ENCODE measurements at regions not wholly inside any gene's neighbourhood (a gene's known extent, or its start where the extent isn't known, plus 50 kb on each side); places are given as distances from the start of the nearest gene placed in this dataset.

GRCh38 chr18:78659057-78659456, 320.6 kb upstream of the SALL3 start:
- no peak overlapping the region for H3K4me3 ChIP-seq (ENCODE audit: low read depth, low read length)
- no peak for DNase-seq (ENCODE audit: low read depth)
- TF ChIP-seq, protein P1, sequence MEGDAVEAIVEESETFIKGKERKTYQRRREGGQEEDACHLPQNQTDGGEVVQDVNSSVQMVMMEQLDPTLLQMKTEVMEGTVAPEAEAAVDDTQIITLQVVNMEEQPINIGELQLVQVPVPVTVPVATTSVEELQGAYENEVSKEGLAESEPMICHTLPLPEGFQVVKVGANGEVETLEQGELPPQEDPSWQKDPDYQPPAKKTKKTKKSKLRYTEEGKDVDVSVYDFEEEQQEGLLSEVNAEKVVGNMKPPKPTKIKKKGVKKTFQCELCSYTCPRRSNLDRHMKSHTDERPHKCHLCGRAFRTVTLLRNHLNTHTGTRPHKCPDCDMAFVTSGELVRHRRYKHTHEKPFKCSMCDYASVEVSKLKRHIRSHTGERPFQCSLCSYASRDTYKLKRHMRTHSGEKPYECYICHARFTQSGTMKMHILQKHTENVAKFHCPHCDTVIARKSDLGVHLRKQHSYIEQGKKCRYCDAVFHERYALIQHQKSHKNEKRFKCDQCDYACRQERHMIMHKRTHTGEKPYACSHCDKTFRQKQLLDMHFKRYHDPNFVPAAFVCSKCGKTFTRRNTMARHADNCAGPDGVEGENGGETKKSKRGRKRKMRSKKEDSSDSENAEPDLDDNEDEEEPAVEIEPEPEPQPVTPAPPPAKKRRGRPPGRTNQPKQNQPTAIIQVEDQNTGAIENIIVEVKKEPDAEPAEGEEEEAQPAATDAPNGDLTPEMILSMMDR (conservative IDR thresholded peaks at IDR 0.05; ENCODE audit: low read depth, low read length): no peak

DNA sequence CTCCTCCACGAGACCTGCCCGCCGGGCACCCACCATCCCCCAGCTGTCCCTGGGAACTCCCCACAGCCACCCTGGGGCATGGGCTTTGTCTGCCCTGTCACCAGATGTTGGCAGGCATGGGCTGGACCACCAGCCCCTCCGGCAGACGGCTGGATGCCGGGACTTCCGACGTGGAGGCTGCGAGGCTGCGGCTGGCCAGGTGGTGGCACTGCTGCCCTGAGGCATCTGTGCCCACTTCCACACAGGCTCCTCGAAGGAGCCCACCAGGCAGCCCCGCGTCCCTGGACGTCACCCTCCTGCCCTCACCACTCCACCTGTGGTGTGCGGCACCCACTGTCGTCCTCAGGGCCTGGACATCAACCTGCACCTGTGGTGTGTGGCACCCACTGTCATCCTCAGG, 319.9 kb upstream of the SALL3 start:
- DNase-seq (ENCODE audit: low read depth): no peak
- TF ChIP-seq, protein P1 (conservative IDR thresholded peaks at IDR 0.05; ENCODE audit: low read depth, low read length): no peak
- H3K4me3 ChIP-seq (ENCODE audit: low read depth, low read length): no peak overlapping the region

GRCh38 chr18:78660311-78660710, 319.3 kb upstream of the SALL3 start:
- TF ChIP-seq, protein P1 (conservative IDR thresholded peaks at IDR 0.05; ENCODE audit: low read depth, low read length): no peak
- DNase-seq (ENCODE audit: low read depth): no peak
- no peak overlapping the region for H3K4me3 ChIP-seq (ENCODE audit: low read depth, low read length)

DNA sequence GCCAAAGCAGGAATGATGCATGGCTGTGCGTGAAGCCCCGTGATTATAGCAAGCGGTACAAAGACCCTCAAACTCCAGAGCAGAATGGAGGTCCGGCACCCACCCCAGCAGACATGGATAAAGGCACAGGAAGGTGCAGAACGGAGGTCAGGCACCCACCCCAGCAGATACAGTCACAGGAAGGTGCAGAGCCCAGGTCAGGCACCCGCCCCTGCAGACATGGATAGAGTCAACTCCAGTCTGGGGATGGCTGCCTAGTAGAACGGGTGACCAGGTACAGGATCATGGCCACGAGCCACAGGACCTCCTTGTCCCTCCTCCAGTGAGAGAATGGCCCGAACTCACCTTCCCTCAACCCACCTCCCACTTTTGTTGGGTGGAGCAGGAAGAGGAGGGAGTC, 318.3 kb upstream of the SALL3 start:
- no peak overlapping the region for H3K4me3 ChIP-seq (ENCODE audit: low read depth, low read length)
- DNase-seq (ENCODE audit: low read depth): no peak
- TF ChIP-seq, protein P1 (conservative IDR thresholded peaks at IDR 0.05; ENCODE audit: low read depth, low read length): no peak

DNA sequence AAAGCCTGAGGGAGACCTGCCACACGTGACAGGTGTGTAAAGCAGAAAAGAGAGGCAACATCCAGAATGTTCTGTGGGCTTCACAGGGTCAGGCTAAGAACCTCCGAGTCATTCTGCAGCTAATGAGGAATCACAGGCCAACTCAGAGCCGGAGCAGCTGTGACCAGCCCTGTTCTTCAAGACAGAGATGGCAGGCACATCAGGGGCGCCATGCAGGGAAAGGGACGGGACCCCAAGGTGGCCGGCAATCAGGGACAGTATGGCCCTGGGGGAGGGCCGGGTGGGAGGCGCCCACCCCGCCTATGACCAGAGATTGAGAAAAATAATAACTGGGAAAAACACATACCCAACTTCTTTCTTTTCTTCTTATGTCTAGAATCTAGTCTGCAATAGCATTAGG, 316.7 kb upstream of the SALL3 start:
- TF ChIP-seq, protein P1 (conservative IDR thresholded peaks at IDR 0.05; ENCODE audit: low read depth, low read length): no peak
- H3K4me3 ChIP-seq (ENCODE audit: low read depth, low read length): no peak overlapping the region
- no peak for DNase-seq (ENCODE audit: low read depth)

DNA sequence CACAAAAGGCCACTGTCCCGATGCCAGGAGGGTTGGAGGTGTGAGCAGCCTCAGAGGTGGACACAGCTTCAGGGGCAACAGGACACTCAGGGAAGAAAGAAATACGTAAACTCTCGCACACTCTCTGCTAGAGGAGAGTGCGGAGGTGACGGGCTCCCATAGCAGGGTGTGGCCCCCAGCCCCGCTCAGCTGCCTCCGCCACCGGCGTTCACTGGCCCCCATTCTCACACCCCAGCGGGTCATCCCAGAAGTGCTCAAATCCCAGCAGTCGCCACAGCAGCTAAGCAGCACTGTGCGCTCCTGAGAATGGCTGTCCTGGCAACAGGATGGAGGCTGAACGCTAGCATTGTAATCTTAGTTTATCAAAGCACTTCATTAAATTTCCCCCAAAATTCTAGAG, 315.6 kb upstream of the SALL3 start:
- no peak overlapping the region for H3K4me3 ChIP-seq (ENCODE audit: low read depth, low read length)
- TF ChIP-seq, protein P1 (conservative IDR thresholded peaks at IDR 0.05; ENCODE audit: low read depth, low read length): no peak
- DNase-seq (ENCODE audit: low read depth): no peak

GRCh38 chr18:78664848-78665247, 314.8 kb upstream of the SALL3 start:
- TF ChIP-seq, protein P1 (conservative IDR thresholded peaks at IDR 0.05; ENCODE audit: low read depth, low read length): no peak
- no peak overlapping the region for H3K4me3 ChIP-seq (ENCODE audit: low read depth, low read length)
- DNase-seq (ENCODE audit: low read depth): no peak
